IMR-90 (cell line): ENCODE measurements at regions not wholly inside any gene's neighbourhood (a gene's known extent, or its start where the extent isn't known, plus 50 kb on each side); places are given as distances from the start of the nearest gene placed in this dataset.

Experiments
- ATAC-seq: fragments of 200-7000 bp; cut with Tn5 transposase; 2 replicates; pipeline ENCODE4 v1.9.1; 2020; ENCODE audit warnings: low read depth, mild to moderate bottlenecking, moderate library complexity
- BruUV-seq: library from RNA; stranded (reverse); fragments of 400-500 nt; replicated peaks from 2 replicates; lab custom pipeline; 2021; lab: Mats Ljungman, UMichigan
- CTCF ChIA-PET: fragments of 300-600 bp; formaldehyde crosslinking; extraction: SDS; loops from one replicate; lab custom pipeline; 2021; ENCODE audit warnings: antibody characterized with exemption; lab: Yijun Ruan, JAX
- POLR2A ChIA-PET: fragments of 300-600 bp; sonication (Branson Sonifier 250); formaldehyde crosslinking; loops from one replicate; lab custom pipeline; 2022; ENCODE audit warnings: antibody characterized with exemption; ENCODE audit not compliant: unreplicated experiment; lab: Charles Lee
- DNase-seq: peaks from one replicate; pipeline ENCODE4 v3.0.0; 2013
- H2AFZ ChIP-seq: replicated peaks from 2 replicates; pipeline ENCODE3; 2013; ENCODE audit warnings: low read length, mild to moderate bottlenecking; ENCODE audit not compliant: poor library complexity
- H2AK5ac ChIP-seq: 2 replicates; pipeline ENCODE4 v1.6.1; 2013; ENCODE audit warnings: low read depth, low read length, inconsistent platforms
- H2AK9ac ChIP-seq: replicated peaks from 2 replicates; pipeline ENCODE3; 2013; ENCODE audit warnings: mild to moderate bottlenecking, low read depth, low read length, moderate library complexity; ENCODE audit not compliant: poor library complexity
- H2BK120ac ChIP-seq: 2 replicates; pipeline ENCODE4 v1.6.1; 2013; ENCODE audit warnings: low read depth, low read length, inconsistent platforms
- H2BK15ac ChIP-seq: 3 replicates; pipeline ENCODE4 v1.6.1; 2013; ENCODE audit warnings: low read depth, low read length, inconsistent platforms
- H2BK20ac ChIP-seq: 2 replicates; pipeline ENCODE4 v1.6.1; 2013; ENCODE audit warnings: low read depth, mild to moderate bottlenecking, inconsistent platforms, low read length, moderate library complexity
- H2BK5ac ChIP-seq: 2 replicates; pipeline ENCODE4 v1.6.1; 2013; ENCODE audit warnings: mild to moderate bottlenecking, low read depth, low read length, inconsistent platforms; ENCODE audit not compliant: poor library complexity, severe bottlenecking
- H3K14ac ChIP-seq: replicated peaks from 2 replicates; pipeline ENCODE4 v1.6.1; 2013; ENCODE audit warnings: low read depth, low read length, inconsistent platforms
- H3K18ac ChIP-seq: 2 replicates; pipeline ENCODE4 v1.6.1; 2013; ENCODE audit warnings: low read depth, low read length, control low read depth
- H3K23ac ChIP-seq: 2 replicates; pipeline ENCODE4 v1.6.1; 2013; ENCODE audit warnings: low read depth, low read length, inconsistent platforms
- H3K27ac ChIP-seq: 2 replicates; pipeline ENCODE4 v1.5.1; 2013; ENCODE audit warnings: mild to moderate bottlenecking, control low read depth, low read length; ENCODE audit not compliant: insufficient read depth
- H3K27me3 ChIP-seq: 2 replicates; pipeline ENCODE4 v1.6.1; 2013; ENCODE audit warnings: low read length; ENCODE audit not compliant: control insufficient read depth, insufficient read depth
- H3K36me3 ChIP-seq: 2 replicates; pipeline ENCODE4 v1.6.1; 2013; ENCODE audit warnings: low read length, mixed read lengths; ENCODE audit not compliant: control insufficient read depth, insufficient read depth
- H3K4ac ChIP-seq: 2 replicates; pipeline ENCODE4 v1.6.1; 2013; ENCODE audit warnings: low read depth, low read length, inconsistent platforms
- H3K4me1 ChIP-seq: 2 replicates; pipeline ENCODE4 v1.6.1; 2013; ENCODE audit warnings: low read length, mixed read lengths; ENCODE audit not compliant: control insufficient read depth, insufficient read depth
- H3K4me2 ChIP-seq: 2 replicates; pipeline ENCODE4 v1.6.1; 2013; ENCODE audit warnings: low read depth, mild to moderate bottlenecking, control low read depth, low read length, moderate library complexity
- H3K4me3 ChIP-seq: 2 replicates; pipeline ENCODE4 v1.5.1; 2013; ENCODE audit warnings: low read depth, mild to moderate bottlenecking, control low read depth, low read length, moderate library complexity; ENCODE audit not compliant: insufficient read depth
- H3K56ac ChIP-seq: 2 replicates; pipeline ENCODE4 v1.6.1; 2013; ENCODE audit warnings: low read length, inconsistent platforms; ENCODE audit not compliant: insufficient read depth; ENCODE audit errors: extremely low read depth
- H3K79me1 ChIP-seq, 2 experiments: 2 replicates each; pipeline ENCODE4 v1.6.1; 2013; ENCODE audit warnings: low read length in 2 of 2, inconsistent platforms in 1 of 2, low read depth in 1 of 2
- H3K9ac ChIP-seq: 2 replicates; pipeline ENCODE4 v1.6.1; 2013; ENCODE audit warnings: low read depth, low read length, control low read depth
- H3K9me1 ChIP-seq: 2 replicates; pipeline ENCODE4 v1.6.1; 2013; ENCODE audit warnings: low read length, inconsistent platforms; ENCODE audit not compliant: insufficient read depth
- H3K9me3 ChIP-seq: 2 replicates; pipeline ENCODE4 v1.6.1; 2013; ENCODE audit warnings: low read length; ENCODE audit not compliant: control insufficient read depth, insufficient read depth
- H4K20me1 ChIP-seq: 2 replicates; pipeline ENCODE4 v1.6.1; 2013; ENCODE audit warnings: low read length, inconsistent platforms; ENCODE audit not compliant: insufficient read depth
- H4K5ac ChIP-seq: 2 replicates; pipeline ENCODE4 v1.6.1; 2013; ENCODE audit warnings: mild to moderate bottlenecking, low read depth, low read length, control low read depth
- H4K8ac ChIP-seq, 2 experiments: 2 replicates each; pipeline ENCODE4 v1.6.1; 2013; ENCODE audit warnings: low read depth in 2 of 2, low read length in 2 of 2, control low read depth in 1 of 2, inconsistent platforms in 1 of 2
- H4K91ac ChIP-seq: 2 replicates; pipeline ENCODE4 v1.6.1; 2013; ENCODE audit warnings: low read depth, low read length, inconsistent platforms; ENCODE audit not compliant: insufficient read depth
- BHLHE40 ChIP-seq: fragments of 150-350 bp; IDR thresholded peaks from 2 replicates; pipeline ENCODE4 v1.6.1; 2016; ENCODE audit warnings: mild to moderate bottlenecking, low read depth, low read length
- CHD1 ChIP-seq: IDR thresholded peaks from 2 replicates; pipeline ENCODE4 v1.6.1; 2012; ENCODE audit warnings: low read depth, low read length, improper control_type of control experiment
- CTCF ChIP-seq: conservative IDR thresholded peaks from 2 replicates; pipeline ENCODE4 v1.5.1; 2012; ENCODE audit warnings: mild to moderate bottlenecking, low read depth, low read length, improper control_type of control experiment
- FOS ChIP-seq: fragments of 150-350 bp; IDR thresholded peaks from 2 replicates; pipeline ENCODE4 v1.6.1; 2016; ENCODE audit warnings: low read depth, low read length
- MAZ ChIP-seq: IDR thresholded peaks from 2 replicates; pipeline ENCODE4 v1.6.1; 2012; ENCODE audit warnings: low read depth, mild to moderate bottlenecking, low read length, improper control_type of control experiment, moderate library complexity, borderline replicate concordance
- NFE2L2 ChIP-seq: fragments of 150-350 bp; IDR thresholded peaks from 2 replicates; pipeline ENCODE4 v1.6.1; 2016; ENCODE audit warnings: low read depth, mild to moderate bottlenecking, low read length
- SMC3 ChIP-seq: fragments of 150-350 bp; IDR thresholded peaks from 2 replicates; pipeline ENCODE4 v1.6.1; 2016; ENCODE audit warnings: low read depth, mild to moderate bottlenecking, antibody characterized with exemption, low read length, moderate library complexity
- USF2 ChIP-seq: fragments of 150-350 bp; IDR thresholded peaks from 2 replicates; pipeline ENCODE4 v1.6.1; 2017; ENCODE audit warnings: mild to moderate bottlenecking, antibody characterized with exemption, low read length, low read depth
- WGBS, 2 experiments: methylation state at CpG; one replicate each; pipeline versions ENCODE4 v1.1.5 to v1.1.7; 2013; ENCODE audit warnings: missing lambda C conversion rate in 2 of 2; ENCODE audit not compliant: insufficient read length in 1 of 2; ENCODE audit errors: extremely low coverage in 2 of 2; 5-methylcytosine and 5-hydroxymethylcytosine counted together
- dilution Hi-C: fragments of 300-500 bp; cut with HindIII; formaldehyde crosslinking; loops from one replicate; pipeline ENCODE4 v1.14.3; 2018; ENCODE audit warnings: low sequenced_read_pairs; ENCODE audit not compliant: unreplicated experiment
- in situ Hi-C: fragments of 300-500 bp; cut with MboI; formaldehyde crosslinking; loops from 3 replicates; pipeline ENCODE4 v1.14.3; 2019; ENCODE audit warnings: low sequenced_read_pairs, inconsistent platforms, mixed read lengths
- intact Hi-C: fragments of 100-400 bp; cut with micrococcal nuclease; formaldehyde crosslinking; loops from 2 replicates; pipeline ENCODE4 v1.10.0; 2022

GRCh38 chr16:76676356-76676755 is 399.2 kb downstream of the CNTNAP4 start:
- BruUV-seq, result no TSS peak
- no peak overlapping the region for H3K4me2 ChIP-seq
- intact Hi-C loops (no loop called here), in situ Hi-C loops (no loop called here), dilution Hi-C loops (no loop called here)
- no peaks in the 10 kb centered on the region for H3K79me1 ChIP-seq
- TF ChIP-seq NFE2L2 (no peak), USF2 (no peak), BHLHE40 (no peak), FOS (no peak), MAZ (no peak), SMC3 (no peak), CHD1 (no peak), CTCF (no peak)
- no peak overlapping the region for H3K4me3 ChIP-seq
- no peaks in the 10 kb centered on the region for H4K20me1 ChIP-seq
- H2BK20ac ChIP-seq, result no peak overlapping the region
- no peak overlapping the region for H3K18ac ChIP-seq
- POLR2A ChIA-PET, result no interaction called here
- H4K8ac ChIP-seq, result no peak overlapping the region
- no peak overlapping the region for H4K5ac ChIP-seq
- no peaks in the 10 kb centered on the region for H3K9me3 ChIP-seq
- no peaks in the 10 kb centered on the region for H3K9me1 ChIP-seq
- H2BK15ac ChIP-seq, result no peak overlapping the region
- no peak overlapping the region for H2BK120ac ChIP-seq
- DNase-seq, result no peak
- H3K27me3 ChIP-seq, result no peaks in the 10 kb centered on the region
- H3K9ac ChIP-seq, result no peak overlapping the region
- no peak overlapping the region for H3K27ac ChIP-seq
- CTCF ChIA-PET, result no interaction called here
- H3K14ac ChIP-seq, result no peak overlapping the region
- H3K23ac ChIP-seq, result no peak overlapping the region
- no peak overlapping the region for H3K4ac ChIP-seq
- H2AK5ac ChIP-seq, result no peak overlapping the region
- no peak for ATAC-seq
- H2AFZ ChIP-seq, result no peak overlapping the region
- no CpG with 5 or more reads among the region's 1 CpG for whole genome bisulfite sequencing, 2 experiments
- no peak overlapping the region for H4K91ac ChIP-seq
- H3K36me3 ChIP-seq, result no peaks in the 10 kb centered on the region
- no peak overlapping the region for H2BK5ac ChIP-seq
- no peak overlapping the region for H2AK9ac ChIP-seq
- no peaks in the 10 kb centered on the region for H3K4me1 ChIP-seq
- H3K56ac ChIP-seq, result no peak overlapping the region
